ENCODE measurements at regions not wholly inside any gene's neighbourhood (a gene's known extent, or its start where the extent isn't known, plus 50 kb on each side); places are given as distances from the start of the nearest gene placed in this dataset.

- TF ChIP-seq CTCF (conservative IDR thresholded peaks at IDR 0.05; ENCODE audit: low read depth, low read length): no peak
- DNase-seq (ENCODE audit: low read depth): no peak
- H3K4me3 ChIP-seq (ENCODE audit: low read length): no peak overlapping the region
These were observed 56.4 kb upstream of the FSHB start for GRCh38 chr11:30174265-30175020.
